GM23248 (cell line): ENCODE measurements at regions not wholly inside any gene's neighbourhood (a gene's known extent, or its start where the extent isn't known, plus 50 kb on each side); places are given as distances from the start of the nearest gene placed in this dataset.

Source experiments
- DNase-seq: peaks from one replicate; pipeline ENCODE4 v3.0.0-alpha.2; 2015
- H2AFZ ChIP-seq: fragments of 200-600 bp; sonication (generic); 2 replicates; pipeline ENCODE4 v1.6.1; 2016; ENCODE audit warnings: antibody characterized with exemption
- H3F3A ChIP-seq: fragments of 200-600 bp; sonication (generic); 2 replicates; pipeline ENCODE4 v1.6.1; 2016; ENCODE audit warnings: mild to moderate bottlenecking, antibody characterized with exemption, mixed run types; ENCODE audit not compliant: insufficient read depth
- H3K27ac ChIP-seq: fragments of 200-600 bp; sonication (generic); 2 replicates; pipeline ENCODE4 v1.5.1; 2016; ENCODE audit warnings: mild to moderate bottlenecking
- H3K27me3 ChIP-seq: fragments of 200-600 bp; sonication (generic); replicated peaks from 2 replicates; pipeline ENCODE4 v1.6.1; 2016; ENCODE audit warnings: mild to moderate bottlenecking; ENCODE audit not compliant: insufficient read depth
- H3K36me3 ChIP-seq: fragments of 200-600 bp; sonication (generic); 2 replicates; pipeline ENCODE4 v1.6.1; 2016; ENCODE audit warnings: low read depth, mild to moderate bottlenecking
- H3K4me1 ChIP-seq: fragments of 200-600 bp; sonication (generic); 2 replicates; pipeline ENCODE4 v1.6.1; 2016; ENCODE audit warnings: mild to moderate bottlenecking; ENCODE audit not compliant: insufficient read depth
- H3K4me2 ChIP-seq: fragments of 200-600 bp; sonication (generic); one replicate; pipeline ENCODE4 v1.6.1; 2016; ENCODE audit warnings: mild to moderate bottlenecking; ENCODE audit not compliant: unreplicated experiment
- H3K4me3 ChIP-seq: fragments of 200-600 bp; sonication (generic); 2 replicates; pipeline ENCODE4 v1.5.1; 2016; ENCODE audit warnings: mild to moderate bottlenecking
- H3K79me2 ChIP-seq: fragments of 200-600 bp; sonication (generic); 2 replicates; pipeline ENCODE4 v1.6.1; 2016; ENCODE audit warnings: mild to moderate bottlenecking; ENCODE audit not compliant: insufficient read depth
- H3K9ac ChIP-seq: fragments of 200-600 bp; sonication (generic); 2 replicates; pipeline ENCODE4 v1.6.1; 2016; ENCODE audit warnings: mild to moderate bottlenecking
- H3K9me2 ChIP-seq: fragments of 200-600 bp; sonication (generic); 2 replicates; pipeline ENCODE4 v1.6.1; 2016; ENCODE audit warnings: mixed run types, mild to moderate bottlenecking, moderate library complexity; ENCODE audit not compliant: insufficient read depth
- H3K9me3 ChIP-seq: fragments of 200-600 bp; sonication (generic); one replicate; pipeline ENCODE4 v1.6.1; 2017; ENCODE audit warnings: low read depth
- H4K20me1 ChIP-seq: fragments of 200-600 bp; sonication (generic); 2 replicates; pipeline ENCODE4 v1.6.0; 2016; ENCODE audit not compliant: insufficient read depth
- EZH2 ChIP-seq: fragments of 200-600 bp; sonication (generic); IDR thresholded peaks from 2 replicates; pipeline ENCODE4 v1.6.1; 2018; ENCODE audit warnings: antibody characterized with exemption, mild to moderate bottlenecking; ENCODE audit not compliant: insufficient read depth, poor library complexity, severe bottlenecking
- EZH2phosphoT487 ChIP-seq: fragments of 200-600 bp; sonication (generic); IDR thresholded peaks from 2 replicates; pipeline ENCODE4 v1.6.1; 2018; ENCODE audit warnings: antibody characterized with exemption, moderate library complexity, mild to moderate bottlenecking, low read depth; ENCODE audit not compliant: insufficient read depth
- WGBS, 2 experiments: methylation state at CpG; one replicate each; pipeline ENCODE4 v1.1.6; 2015 to 2017; ENCODE audit warnings: low lambda C conversion rate in 2 of 2, low coverage in 1 of 2; ENCODE audit errors: missing lambda C conversion rate in 2 of 2; 5-methylcytosine and 5-hydroxymethylcytosine counted together
- in situ Hi-C: fragments of 300-500 bp; cut with MboI; formaldehyde crosslinking; loops from 2 replicates; pipeline ENCODE4 v1.15.0; 2020

DNA sequence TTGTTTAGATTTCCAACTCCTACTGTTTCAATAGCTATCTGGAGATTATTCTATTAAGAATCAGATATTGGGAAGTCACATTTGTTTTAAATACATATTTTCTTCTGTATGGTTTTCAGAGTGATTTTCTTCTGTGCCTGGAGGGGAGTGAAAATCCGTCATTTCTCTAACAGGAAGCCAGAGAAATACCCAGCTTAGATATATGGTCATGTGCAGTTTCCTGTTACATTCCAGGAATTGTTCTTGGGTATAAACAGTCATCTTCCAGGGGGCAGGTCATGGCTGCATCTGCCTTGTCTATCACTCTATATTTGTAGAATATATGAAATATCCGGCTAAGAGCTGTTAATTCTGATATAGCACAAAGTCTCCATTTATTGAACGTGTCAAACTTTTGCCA lies 77.5 kb upstream of the MIR17HG start:
- no peak overlapping the region for H3K27ac ChIP-seq
- no peaks in the 10 kb centered on the region for H3K36me3 ChIP-seq
- H3K9me2 ChIP-seq = no peaks in the 10 kb centered on the region
- no peaks in the 10 kb centered on the region for H3K4me1 ChIP-seq
- 2 to 6% methylated on average over 3 of the region's 3 CpGs for WGBS, 2 experiments
- H3K4me3 ChIP-seq = no peak overlapping the region
- no peaks in the 10 kb centered on the region for H3K79me2 ChIP-seq
- H3K9me3 ChIP-seq = no peaks in the 10 kb centered on the region
- no peak overlapping the region for H3K4me2 ChIP-seq
- H2AFZ ChIP-seq = no peak overlapping the region
- in situ Hi-C loops = no loop called here
- H3K9ac ChIP-seq = no peak overlapping the region
- H3K27me3 ChIP-seq = no peaks in the 10 kb centered on the region
- H3F3A ChIP-seq = no peaks in the 10 kb centered on the region
- H4K20me1 ChIP-seq = no peaks in the 10 kb centered on the region
- TF ChIP-seq EZH2 (no peak), EZH2phosphoT487 (no peak)
- no peak for DNase-seq

DNA sequence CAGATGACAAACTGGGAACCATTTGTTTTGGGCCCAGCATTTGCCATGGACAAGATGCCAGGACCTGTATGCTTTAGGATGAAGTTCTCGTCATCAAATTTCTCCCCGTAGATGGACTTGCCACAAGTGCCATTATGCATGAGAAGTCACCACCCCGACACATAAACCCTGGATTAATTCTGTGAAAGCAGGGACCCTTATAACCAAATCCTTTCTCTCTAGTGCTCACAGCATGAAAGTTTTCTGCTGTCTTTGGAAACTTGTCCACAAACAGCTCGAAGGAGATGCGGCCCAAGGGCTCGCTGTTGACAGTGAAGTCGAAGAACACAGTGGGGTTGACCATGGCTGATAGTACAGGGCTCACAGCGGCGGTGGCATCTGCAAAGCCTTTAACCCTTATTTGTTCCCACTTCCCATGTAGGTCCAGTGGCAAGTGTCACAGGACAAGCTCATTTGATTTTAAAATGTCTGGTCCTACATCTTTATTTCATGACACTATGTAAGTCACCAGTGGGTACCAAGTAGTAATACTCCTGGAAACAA lies 75.2 kb upstream of the MIR17HG start:
- 45 to 52% methylated on average over 9 of the region's 9 CpGs for WGBS, 2 experiments
- Histone ChIP-seq H3F3A (no peaks in the 10 kb centered on the region), H3K27me3 (no peaks in the 10 kb centered on the region), H3K36me3 (no peaks in the 10 kb centered on the region), H4K20me1 (no peaks in the 10 kb centered on the region), H3K9me2 (no peaks in the 10 kb centered on the region), H3K79me2 (no peaks in the 10 kb centered on the region), H3K4me1 (no peaks in the 10 kb centered on the region), H3K9ac (no peak overlapping the region), H2AFZ (no peak overlapping the region), H3K4me2 (no peak overlapping the region), H3K9me3 (no peaks in the 10 kb centered on the region), H3K4me3 (no peak overlapping the region), H3K27ac (no peak overlapping the region)
- TF ChIP-seq EZH2phosphoT487 = no peak
- no peak for TF ChIP-seq EZH2
- in situ Hi-C loops = no loop called here
- no peak for DNase-seq

GRCh38 chr13:91273675-91274074 lies 73.8 kb upstream of the MIR17HG start:
- in situ Hi-C loops = no loop called here
- H4K20me1 ChIP-seq = no peaks in the 10 kb centered on the region
- H3K27me3 ChIP-seq = no peaks in the 10 kb centered on the region
- no peak overlapping the region for H2AFZ ChIP-seq
- H3K79me2 ChIP-seq = no peaks in the 10 kb centered on the region
- no peak overlapping the region for H3K9ac ChIP-seq
- TF ChIP-seq EZH2phosphoT487 = no peak
- TF ChIP-seq EZH2 = no peak
- no peak overlapping the region for H3K27ac ChIP-seq
- H3K4me2 ChIP-seq = no peak overlapping the region
- no peak overlapping the region for H3K4me3 ChIP-seq
- H3K4me1 ChIP-seq = no peaks in the 10 kb centered on the region
- no peaks in the 10 kb centered on the region for H3K9me2 ChIP-seq
- H3K36me3 ChIP-seq = no peaks in the 10 kb centered on the region
- no peaks in the 10 kb centered on the region for H3K9me3 ChIP-seq
- H3F3A ChIP-seq = no peaks in the 10 kb centered on the region
- WGBS, 2 experiments = 2 to 5% methylated on average over 3 of the region's 3 CpGs
- no peak for DNase-seq

DNA sequence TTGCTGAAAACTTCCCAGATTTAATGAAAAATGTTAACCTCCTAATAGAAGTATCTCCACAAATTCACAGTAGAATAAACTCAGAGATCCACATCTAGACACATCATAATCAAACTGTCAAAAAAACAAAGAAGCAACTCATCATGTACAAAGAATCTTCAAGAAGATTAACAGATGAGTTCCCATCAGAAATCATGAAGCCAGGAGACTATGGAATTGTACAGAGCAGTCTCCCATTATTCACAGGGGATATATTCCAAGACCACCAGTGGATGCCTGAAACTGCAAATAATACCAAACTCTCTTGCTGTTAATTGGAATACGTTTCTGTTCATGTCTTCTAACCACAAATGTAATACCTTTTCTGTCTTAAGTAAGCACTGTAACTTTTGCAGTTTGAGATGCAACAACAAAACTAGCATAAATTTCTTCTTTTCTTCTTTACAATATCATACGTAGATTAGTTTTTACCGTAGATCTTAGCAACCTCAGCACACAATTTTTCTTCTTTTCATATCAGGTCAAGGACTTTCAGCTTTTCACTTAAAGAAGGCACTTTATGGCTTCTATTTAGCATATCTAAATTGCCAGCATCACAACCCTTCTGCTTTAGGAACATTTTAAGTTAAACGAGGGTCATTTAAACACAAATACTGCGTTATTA lies 70.3 kb upstream of the MIR17HG start:
- Histone ChIP-seq H3K4me3 (no peak overlapping the region), H2AFZ (no peak overlapping the region), H3F3A (no peaks in the 10 kb centered on the region), H3K9me3 (no peaks in the 10 kb centered on the region), H3K4me1 (no peaks in the 10 kb centered on the region), H3K9ac (no peak overlapping the region), H3K9me2 (no peaks in the 10 kb centered on the region), H3K79me2 (no peaks in the 10 kb centered on the region), H3K27me3 (no peaks in the 10 kb centered on the region), H3K27ac (no peak overlapping the region), H3K36me3 (no peaks in the 10 kb centered on the region), H3K4me2 (no peak overlapping the region), H4K20me1 (no peaks in the 10 kb centered on the region)
- 24 to 26% methylated on average over 5 of the region's 5 CpGs for WGBS, 2 experiments
- in situ Hi-C loops = no loop called here
- no peak for DNase-seq
- TF ChIP-seq EZH2 = no peak
- TF ChIP-seq EZH2phosphoT487 = no peak
